ENCODE measurements at regions not wholly inside any gene's neighbourhood (a gene's known extent, or its start where the extent isn't known, plus 50 kb on each side); places are given as distances from the start of the nearest gene placed in this dataset.
A peak's percentile ranks its signal among the peaks of the same experiment; 100 is the strongest.

DNA sequence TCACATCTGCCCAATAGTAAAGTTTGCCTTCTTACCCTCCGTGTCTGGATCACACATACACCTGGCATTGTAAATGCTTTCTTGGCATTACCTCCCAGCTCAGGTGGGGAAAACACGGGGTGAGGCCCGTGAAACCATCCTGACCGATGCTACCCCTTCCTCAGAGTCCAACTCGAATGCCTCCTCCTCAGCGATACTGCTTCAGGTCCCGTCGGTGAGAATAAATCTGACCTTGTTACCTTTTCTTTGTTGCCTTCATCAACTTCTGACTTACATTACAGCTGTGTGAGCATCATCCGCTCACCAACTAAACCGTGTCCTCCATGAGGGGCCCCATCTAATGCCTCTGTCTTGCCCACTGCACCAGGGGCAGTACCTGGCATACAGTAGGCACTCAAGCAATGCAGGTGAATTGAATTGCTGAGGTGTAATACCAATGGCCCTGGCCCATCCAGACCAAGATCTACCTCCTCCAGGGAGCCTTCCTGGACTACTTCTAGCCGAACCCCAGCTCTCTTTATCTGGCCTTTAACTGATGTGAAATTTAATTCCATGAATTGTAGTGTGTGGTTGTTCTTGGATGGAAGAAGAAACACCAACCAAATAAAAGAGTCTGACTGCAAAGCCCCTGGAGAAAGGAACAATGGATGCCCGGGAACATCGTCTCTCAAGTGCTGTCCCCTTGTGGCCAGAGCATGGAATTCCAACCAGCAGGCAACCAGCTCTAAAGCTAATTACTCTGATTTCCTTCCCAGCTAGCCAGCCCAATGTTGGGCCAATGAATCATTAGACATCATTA lies 141.5 kb downstream of the ANKRD60 start:
- no peaks in the 10 kb centered on the region for H3K9me3 ChIP-seq (ENCODE audit: control insufficient read depth, low read length)
- H3K36me3 ChIP-seq (ENCODE audit: control insufficient read depth, insufficient read depth, low read length) = no peaks in the 10 kb centered on the region
- no peaks in the 10 kb centered on the region for H3K36me3 Mint-ChIP-seq (ENCODE audit: low read depth)

GRCh38 chr20:58084966-58085365 lies 143.5 kb downstream of the ANKRD60 start:
- Histone ChIP-seq H3K27me3 (ENCODE audit: control insufficient read depth, insufficient read depth, low read length, poor library complexity, severe bottlenecking) (no peaks in the 10 kb centered on the region), H3K9ac (ENCODE audit: extremely low read depth, low read length, poor library complexity, severe bottlenecking) (no peak overlapping the region), H3K27ac (ENCODE audit: low read depth, low read length) (no peak overlapping the region), H3K4me3 (ENCODE audit: low read length) (no peak overlapping the region), H3K36me3 (ENCODE audit: control insufficient read depth, insufficient read depth, low read length) (no peaks in the 10 kb centered on the region), H3K4me1 (ENCODE audit: control insufficient read depth, insufficient read depth, low read length) (no peaks in the 10 kb centered on the region), H3K9me3 (ENCODE audit: control insufficient read depth, low read length) (no peaks in the 10 kb centered on the region)
- Mint-ChIP-seq H3K9me3 (no peaks in the 10 kb centered on the region), H3K27ac (no peak overlapping the region), H3K36me3 (ENCODE audit: low read depth) (no peaks in the 10 kb centered on the region), H3K4me3 (no peak overlapping the region), H3K4me1 (no peaks in the 10 kb centered on the region), H3K27me3 (ENCODE audit: insufficient read depth) (no peaks in the 10 kb centered on the region)
- TF ChIP-seq, protein P1, sequence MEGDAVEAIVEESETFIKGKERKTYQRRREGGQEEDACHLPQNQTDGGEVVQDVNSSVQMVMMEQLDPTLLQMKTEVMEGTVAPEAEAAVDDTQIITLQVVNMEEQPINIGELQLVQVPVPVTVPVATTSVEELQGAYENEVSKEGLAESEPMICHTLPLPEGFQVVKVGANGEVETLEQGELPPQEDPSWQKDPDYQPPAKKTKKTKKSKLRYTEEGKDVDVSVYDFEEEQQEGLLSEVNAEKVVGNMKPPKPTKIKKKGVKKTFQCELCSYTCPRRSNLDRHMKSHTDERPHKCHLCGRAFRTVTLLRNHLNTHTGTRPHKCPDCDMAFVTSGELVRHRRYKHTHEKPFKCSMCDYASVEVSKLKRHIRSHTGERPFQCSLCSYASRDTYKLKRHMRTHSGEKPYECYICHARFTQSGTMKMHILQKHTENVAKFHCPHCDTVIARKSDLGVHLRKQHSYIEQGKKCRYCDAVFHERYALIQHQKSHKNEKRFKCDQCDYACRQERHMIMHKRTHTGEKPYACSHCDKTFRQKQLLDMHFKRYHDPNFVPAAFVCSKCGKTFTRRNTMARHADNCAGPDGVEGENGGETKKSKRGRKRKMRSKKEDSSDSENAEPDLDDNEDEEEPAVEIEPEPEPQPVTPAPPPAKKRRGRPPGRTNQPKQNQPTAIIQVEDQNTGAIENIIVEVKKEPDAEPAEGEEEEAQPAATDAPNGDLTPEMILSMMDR (conservative IDR thresholded peaks at IDR 0.05) = no peak
- no peak for DNase-seq
- WGBS, 2 experiments (ENCODE audit: insufficient coverage in 1 of 2, insufficient read length in 1 of 2) = 89 to 100% methylated on average over 4 to 6 of the region's 6 CpGs

More for the DNA sequence above, 141.5 kb downstream of the ANKRD60 start:
- Histone ChIP-seq H3K4me3 (ENCODE audit: low read length) (no peak overlapping the region), H3K4me1 (ENCODE audit: control insufficient read depth, insufficient read depth, low read length) (no peaks in the 10 kb centered on the region), H3K9ac (ENCODE audit: extremely low read depth, low read length, poor library complexity, severe bottlenecking) (no peak overlapping the region), H3K27me3 (ENCODE audit: control insufficient read depth, insufficient read depth, low read length, poor library complexity, severe bottlenecking) (no peaks in the 10 kb centered on the region), H3K27ac (ENCODE audit: low read depth, low read length) (no peak overlapping the region)
- WGBS, 2 experiments (ENCODE audit: insufficient coverage in 1 of 2, insufficient read length in 1 of 2) = 80 to 91% methylated on average over 8 to 13 of the region's 13 CpGs
- TF ChIP-seq, protein P1 (conservative IDR thresholded peaks at IDR 0.05) = peak; percentile 93
- Mint-ChIP-seq H3K27ac (no peak overlapping the region), H3K4me1 (no peaks in the 10 kb centered on the region), H3K27me3 (ENCODE audit: insufficient read depth) (peaks cover 4% of the 10 kb centered on the region), H3K9me3 (no peaks in the 10 kb centered on the region), H3K4me3 (no peak overlapping the region)
- DNase-seq = peak; percentile 85

GRCh38 chr20:58084566-58084965 lies 143.9 kb downstream of the ANKRD60 start:
- Histone ChIP-seq H3K36me3 (ENCODE audit: control insufficient read depth, insufficient read depth, low read length) (no peaks in the 10 kb centered on the region), H3K4me1 (ENCODE audit: control insufficient read depth, insufficient read depth, low read length) (no peaks in the 10 kb centered on the region), H3K27me3 (ENCODE audit: control insufficient read depth, insufficient read depth, low read length, poor library complexity, severe bottlenecking) (no peaks in the 10 kb centered on the region), H3K4me3 (ENCODE audit: low read length) (no peak overlapping the region), H3K27ac (ENCODE audit: low read depth, low read length) (no peak overlapping the region), H3K9ac (ENCODE audit: extremely low read depth, low read length, poor library complexity, severe bottlenecking) (no peak overlapping the region), H3K9me3 (ENCODE audit: control insufficient read depth, low read length) (no peaks in the 10 kb centered on the region)
- Mint-ChIP-seq H3K9me3 (no peaks in the 10 kb centered on the region), H3K4me3 (no peak overlapping the region), H3K36me3 (ENCODE audit: low read depth) (no peaks in the 10 kb centered on the region), H3K4me1 (no peaks in the 10 kb centered on the region), H3K27ac (no peak overlapping the region), H3K27me3 (ENCODE audit: insufficient read depth) (no peaks in the 10 kb centered on the region)
- TF ChIP-seq, protein P1 (conservative IDR thresholded peaks at IDR 0.05) = no peak
- 93 to 100% methylated on average over 2 to 7 of the region's 7 CpGs for WGBS, 2 experiments (ENCODE audit: insufficient coverage in 1 of 2, insufficient read length in 1 of 2)
- peak; percentile 24 for DNase-seq

All from endodermal cell (in vitro differentiated cells).